NT2/D1 (cell line): ENCODE measurements at regions not wholly inside any gene's neighbourhood (a gene's known extent, or its start where the extent isn't known, plus 50 kb on each side); places are given as distances from the start of the nearest gene placed in this dataset.

ENCODE experiments used
- DNase-seq: peaks from one replicate; pipeline ENCODE4 v3.0.0-alpha.2; 2011; ENCODE audit warnings: low read depth, low spot score
- H3K27me3 ChIP-seq: 2 replicates; pipeline ENCODE4 v1.6.0; 2011; ENCODE audit warnings: mild to moderate bottlenecking; ENCODE audit not compliant: insufficient read length, insufficient read depth
- H3K36me3 ChIP-seq: 2 replicates; pipeline ENCODE4 v1.6.1; 2011; ENCODE audit warnings: mild to moderate bottlenecking, low read length, mixed read lengths; ENCODE audit not compliant: insufficient read depth, insufficient read length
- H3K4me1 ChIP-seq: 2 replicates; pipeline ENCODE4 v1.5.1; 2011; ENCODE audit not compliant: insufficient read depth, insufficient read length
- H3K4me3 ChIP-seq: 2 replicates; pipeline ENCODE4 v1.5.1; 2011; ENCODE audit warnings: low read depth; ENCODE audit not compliant: insufficient read length
- H3K9ac ChIP-seq: 2 replicates; pipeline ENCODE4 v1.6.0; 2011; ENCODE audit warnings: low read depth; ENCODE audit not compliant: insufficient read length
- H3K9me3 ChIP-seq: 2 replicates; pipeline ENCODE4 v1.5.1; 2011; ENCODE audit warnings: mild to moderate bottlenecking, low read length; ENCODE audit not compliant: insufficient read depth
- SUZ12 ChIP-seq: IDR thresholded peaks from 2 replicates; pipeline ENCODE4 v1.6.1; 2011; ENCODE audit not compliant: insufficient read length, insufficient read depth; ENCODE audit errors: extremely low read depth
- YY1 ChIP-seq: IDR thresholded peaks from 2 replicates; pipeline ENCODE4 v1.6.1; 2011; ENCODE audit not compliant: insufficient read length, insufficient read depth
- ZNF274 ChIP-seq: IDR thresholded peaks from 2 replicates; pipeline ENCODE4 v1.6.1; 2011; ENCODE audit warnings: mild to moderate bottlenecking, low read depth, low read length

DNA sequence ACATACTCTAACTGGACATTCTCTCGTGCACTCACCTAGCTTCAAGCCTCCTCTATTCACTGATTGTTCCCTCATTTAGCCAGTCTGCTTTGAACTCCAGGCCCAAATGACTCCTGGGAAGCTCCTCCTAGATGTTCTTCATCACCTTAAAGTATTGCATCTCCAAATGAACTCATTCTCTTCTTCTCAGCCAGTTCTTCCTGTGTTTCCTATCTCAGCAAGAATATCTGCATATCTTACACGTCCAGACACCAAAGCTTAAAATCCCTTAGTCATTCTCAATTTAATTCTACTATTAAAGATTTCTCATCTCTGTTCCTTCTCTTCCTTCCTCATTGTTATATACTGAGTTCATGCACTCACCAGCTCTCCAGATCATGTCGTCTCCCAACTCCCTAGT is 118.6 kb upstream of the DAB2 start:
- H3K4me1 ChIP-seq: no peaks in the 10 kb centered on the region
- no peaks in the 10 kb centered on the region for H3K36me3 ChIP-seq
- TF ChIP-seq ZNF274 (no peak), SUZ12 (no peak), YY1 (no peak)
- H3K9ac ChIP-seq: no peak overlapping the region
- DNase-seq: no peak
- H3K4me3 ChIP-seq: no peak overlapping the region
- no peaks in the 10 kb centered on the region for H3K9me3 ChIP-seq
- H3K27me3 ChIP-seq: no peaks in the 10 kb centered on the region

DNA sequence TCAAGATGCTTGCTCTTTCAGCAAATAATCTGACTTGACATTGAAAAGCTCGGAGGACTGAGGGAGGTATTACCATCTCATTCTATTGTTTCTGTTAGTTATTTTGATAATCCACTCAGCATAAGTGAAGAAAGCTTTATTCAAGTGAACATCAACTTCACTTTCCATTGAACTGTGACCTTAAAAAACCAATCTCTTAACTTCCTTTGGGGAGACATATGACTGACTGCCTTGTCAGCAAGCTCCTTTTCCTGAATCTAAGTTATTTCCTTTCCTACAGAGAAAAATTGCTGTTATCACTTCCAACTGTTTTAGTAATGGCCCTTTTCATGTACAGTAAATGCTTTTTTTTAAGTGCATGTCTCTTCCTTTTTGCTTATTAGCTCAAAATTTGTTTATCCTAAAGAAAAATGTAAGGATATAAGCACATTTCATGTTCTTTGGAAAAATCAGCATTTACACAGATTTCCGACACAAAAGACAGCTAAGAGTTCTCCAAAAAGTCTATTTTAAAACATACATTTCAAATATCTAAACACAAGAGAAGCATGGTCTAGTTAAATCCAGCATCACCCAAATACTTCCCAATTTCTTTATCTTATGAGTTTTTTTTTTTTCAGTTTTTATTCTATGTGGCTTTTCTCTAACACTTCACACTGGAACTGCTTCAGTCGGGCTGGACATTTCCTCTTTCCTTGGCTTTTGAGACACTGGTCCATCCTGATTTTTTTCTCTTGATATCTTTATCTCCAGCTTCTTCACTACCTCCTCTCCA is 117.9 kb upstream of the DAB2 start:
- Histone ChIP-seq H3K9me3 (no peaks in the 10 kb centered on the region), H3K27me3 (no peaks in the 10 kb centered on the region), H3K4me3 (no peak overlapping the region), H3K36me3 (no peaks in the 10 kb centered on the region), H3K4me1 (no peaks in the 10 kb centered on the region), H3K9ac (no peak overlapping the region)
- no peak for DNase-seq
- no peak for TF ChIP-seq ZNF274
- no peak for TF ChIP-seq YY1
- no peak for TF ChIP-seq SUZ12

DNA sequence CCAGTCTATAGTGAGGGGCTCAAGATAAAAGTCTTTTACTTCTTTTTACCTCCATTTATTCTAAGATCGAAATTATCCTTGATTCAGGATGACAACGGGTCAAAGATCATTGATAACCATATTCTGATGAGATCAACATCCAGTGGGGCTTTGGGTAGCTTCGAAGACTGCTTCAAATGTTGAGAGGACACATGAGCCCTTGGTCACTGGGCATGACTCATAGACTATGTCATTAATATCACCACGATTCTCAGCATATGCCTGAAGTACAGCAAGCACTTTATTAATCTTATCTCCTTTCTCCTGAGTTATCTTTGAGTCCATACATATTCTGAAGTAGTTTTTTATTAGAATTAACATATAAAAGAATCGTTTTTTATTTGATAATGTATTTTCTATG is 117.1 kb upstream of the DAB2 start:
- Histone ChIP-seq H3K9me3 (no peaks in the 10 kb centered on the region), H3K36me3 (no peaks in the 10 kb centered on the region), H3K4me1 (no peaks in the 10 kb centered on the region), H3K9ac (no peak overlapping the region), H3K27me3 (no peaks in the 10 kb centered on the region), H3K4me3 (no peak overlapping the region)
- DNase-seq: no peak
- no peak for TF ChIP-seq YY1
- TF ChIP-seq SUZ12: no peak
- TF ChIP-seq ZNF274: no peak

DNA sequence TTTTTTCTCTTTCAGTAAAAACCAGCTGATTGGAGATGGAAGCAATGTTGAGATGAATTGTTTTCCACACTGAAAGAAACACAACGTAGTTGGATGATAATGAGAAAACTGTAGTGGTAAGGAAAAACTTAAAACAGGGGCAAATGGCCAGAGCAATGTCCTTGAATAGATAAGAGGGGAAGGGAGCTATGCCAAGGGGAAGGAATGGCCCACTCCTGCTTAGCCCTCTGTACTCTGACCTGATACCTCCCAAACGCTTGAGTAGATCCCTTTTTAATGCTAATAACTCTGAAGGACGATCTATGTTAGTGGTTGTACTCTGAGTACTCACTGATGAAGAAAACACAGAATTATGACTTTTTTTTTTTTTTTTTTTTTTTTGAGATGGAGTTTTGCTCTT is 114.7 kb upstream of the DAB2 start:
- Histone ChIP-seq H3K27me3 (no peaks in the 10 kb centered on the region), H3K4me3 (no peak overlapping the region), H3K36me3 (no peaks in the 10 kb centered on the region), H3K4me1 (no peaks in the 10 kb centered on the region), H3K9ac (no peak overlapping the region), H3K9me3 (no peaks in the 10 kb centered on the region)
- DNase-seq: no peak
- TF ChIP-seq SUZ12 (no peak), YY1 (no peak), ZNF274 (no peak)

DNA sequence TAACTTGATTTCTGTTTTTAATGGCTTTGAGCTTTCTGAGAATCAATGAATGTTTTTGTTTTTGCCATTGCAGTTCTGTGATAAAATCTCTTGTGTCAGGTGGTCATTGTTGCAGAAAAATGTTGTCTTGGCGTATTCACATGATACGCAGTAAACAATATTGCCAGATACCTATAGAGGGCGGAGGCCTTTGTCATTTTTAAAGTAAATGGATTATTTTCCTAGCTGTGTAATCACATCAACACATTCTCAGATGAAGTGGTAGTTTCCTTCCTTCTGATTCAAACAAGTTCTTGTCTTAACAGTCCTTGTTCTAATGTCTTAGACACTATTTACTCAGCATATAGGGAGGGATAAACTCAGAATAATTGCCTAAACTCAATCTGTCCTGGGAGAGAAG is 109.9 kb upstream of the DAB2 start:
- Histone ChIP-seq H3K9ac (no peak overlapping the region), H3K4me1 (no peaks in the 10 kb centered on the region), H3K9me3 (no peaks in the 10 kb centered on the region), H3K27me3 (no peaks in the 10 kb centered on the region), H3K4me3 (no peak overlapping the region), H3K36me3 (no peaks in the 10 kb centered on the region)
- no peak for DNase-seq
- TF ChIP-seq YY1 (no peak), ZNF274 (no peak), SUZ12 (no peak)

DNA sequence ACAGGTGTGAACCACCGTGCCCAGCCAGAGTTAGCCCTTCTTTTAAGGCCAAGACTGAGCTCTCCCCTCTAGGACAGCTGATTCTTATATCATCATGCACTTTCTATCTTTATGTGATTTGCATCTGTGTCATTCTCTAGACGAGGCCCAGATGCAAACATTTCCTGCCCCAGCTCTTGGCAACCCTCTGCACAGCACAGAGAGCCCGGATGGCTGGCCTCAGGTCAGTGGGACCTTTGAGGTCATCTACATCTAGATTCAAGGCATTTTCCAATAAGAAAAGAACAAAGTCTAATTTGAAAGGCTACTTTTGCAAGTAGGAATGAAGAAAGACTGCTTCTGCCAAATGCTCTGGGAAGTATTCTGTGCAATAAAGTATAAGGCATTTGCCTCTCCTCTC is 109.0 kb upstream of the DAB2 start:
- Histone ChIP-seq H3K36me3 (no peaks in the 10 kb centered on the region), H3K9ac (no peak overlapping the region), H3K4me1 (no peaks in the 10 kb centered on the region), H3K27me3 (no peaks in the 10 kb centered on the region), H3K4me3 (no peak overlapping the region), H3K9me3 (no peaks in the 10 kb centered on the region)
- no peak for TF ChIP-seq YY1
- TF ChIP-seq ZNF274: no peak
- TF ChIP-seq SUZ12: no peak
- no peak for DNase-seq

DNA sequence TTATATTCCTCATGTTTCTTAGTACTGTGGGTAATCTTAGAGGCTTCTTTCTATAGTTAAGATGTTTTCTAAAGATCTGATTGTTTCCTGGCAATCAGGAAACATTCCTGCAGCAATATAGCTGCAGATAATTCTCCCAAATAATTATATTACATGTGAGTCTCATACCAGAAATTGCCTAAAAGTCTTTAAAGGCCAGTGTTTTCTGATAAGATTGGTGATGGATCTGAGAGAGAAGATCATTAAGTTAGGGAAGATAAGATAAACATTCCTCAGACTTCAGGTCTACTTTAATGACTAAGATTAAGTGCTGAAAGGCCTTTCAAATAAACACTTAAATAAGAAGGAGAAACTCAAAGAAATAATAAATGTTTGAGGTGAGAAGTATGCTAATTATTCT is 107.7 kb upstream of the DAB2 start:
- Histone ChIP-seq H3K4me3 (no peak overlapping the region), H3K27me3 (no peaks in the 10 kb centered on the region), H3K36me3 (no peaks in the 10 kb centered on the region), H3K4me1 (no peaks in the 10 kb centered on the region), H3K9me3 (no peaks in the 10 kb centered on the region), H3K9ac (no peak overlapping the region)
- TF ChIP-seq ZNF274 (no peak), SUZ12 (no peak)
- no peak for DNase-seq

DNA sequence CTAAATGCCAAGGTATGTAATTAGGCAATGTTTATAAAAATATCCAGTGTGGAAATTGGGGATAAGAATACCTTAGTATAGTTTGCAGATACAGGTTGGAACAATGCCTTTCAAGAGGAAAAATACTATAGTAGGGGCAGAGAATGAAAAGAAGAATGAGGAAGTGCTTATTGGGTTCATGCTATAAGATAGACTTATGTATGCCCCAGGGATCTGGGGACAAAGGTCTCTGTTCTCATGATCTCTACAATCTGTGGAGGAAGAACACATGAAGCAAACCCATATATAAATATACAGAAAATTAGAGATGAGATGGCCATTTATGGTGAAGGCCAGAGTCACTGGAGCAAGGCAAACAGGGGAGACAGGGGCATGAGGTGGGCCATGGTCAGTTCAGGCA is 106.5 kb upstream of the DAB2 start:
- Histone ChIP-seq H3K9ac (no peak overlapping the region), H3K4me3 (no peak overlapping the region), H3K36me3 (no peaks in the 10 kb centered on the region), H3K4me1 (no peaks in the 10 kb centered on the region), H3K27me3 (no peaks in the 10 kb centered on the region), H3K9me3 (no peaks in the 10 kb centered on the region)
- DNase-seq: no peak
- TF ChIP-seq SUZ12 (no peak), YY1 (no peak), ZNF274 (no peak)
